Calu3 (cell line): ENCODE measurements at regions not wholly inside any gene's neighbourhood (a gene's known extent, or its start where the extent isn't known, plus 50 kb on each side); places are given as distances from the start of the nearest gene placed in this dataset.

Experiments
- BruUV-seq: library from RNA; stranded (reverse); fragments of 400-500 nt; replicated peaks from 2 replicates; lab custom pipeline; 2021; lab: Mats Ljungman, UMichigan
- CTCF ChIA-PET: fragments of 300-600 bp; sonication (Branson Sonifier 250); formaldehyde crosslinking; loops from one replicate; lab custom pipeline; 2022; ENCODE audit warnings: antibody characterized with exemption; lab: Charles Lee
- DNase-seq: peaks from one replicate; pipeline ENCODE4 v3.0.0; 2022
- H3K27ac Mint-ChIP-seq: one replicate; pipeline ENCODE4 v1.8.0; 2022; ENCODE audit warnings: mixed read lengths; ENCODE audit not compliant: unreplicated experiment
- H3K27me3 Mint-ChIP-seq: one replicate; pipeline ENCODE4 v1.8.0; 2022; ENCODE audit warnings: mixed read lengths; ENCODE audit not compliant: unreplicated experiment
- H3K36me3 Mint-ChIP-seq: one replicate; pipeline ENCODE4 v1.8.0; 2022; ENCODE audit warnings: mild to moderate bottlenecking, moderate library complexity, mixed read lengths; ENCODE audit not compliant: insufficient read depth, unreplicated experiment
- H3K4me1 Mint-ChIP-seq: one replicate; pipeline ENCODE4 v1.8.0; 2022; ENCODE audit warnings: mild to moderate bottlenecking, low read depth, mixed read lengths; ENCODE audit not compliant: unreplicated experiment
- H3K4me3 Mint-ChIP-seq: one replicate; pipeline ENCODE4 v1.8.0; 2022; ENCODE audit warnings: mild to moderate bottlenecking, low read depth, moderate library complexity, mixed read lengths; ENCODE audit not compliant: unreplicated experiment
- H3K9me3 Mint-ChIP-seq: one replicate; pipeline ENCODE4 v1.8.0; 2022; ENCODE audit warnings: low read depth, mixed read lengths; ENCODE audit not compliant: unreplicated experiment
- intact Hi-C: fragments of 100-400 bp; cut with micrococcal nuclease; formaldehyde crosslinking; loops from one replicate; pipeline ENCODE4 v1.10.0; 2022; ENCODE audit not compliant: unreplicated experiment
- TF ChIP-seq, protein P1 (sequence below): fragments of 200-600 bp; IDR thresholded peaks from one replicate; pipeline ENCODE4 v1.8.0; 2022; ENCODE audit warnings: antibody characterized with exemption; ENCODE audit not compliant: unreplicated experiment

DNA sequence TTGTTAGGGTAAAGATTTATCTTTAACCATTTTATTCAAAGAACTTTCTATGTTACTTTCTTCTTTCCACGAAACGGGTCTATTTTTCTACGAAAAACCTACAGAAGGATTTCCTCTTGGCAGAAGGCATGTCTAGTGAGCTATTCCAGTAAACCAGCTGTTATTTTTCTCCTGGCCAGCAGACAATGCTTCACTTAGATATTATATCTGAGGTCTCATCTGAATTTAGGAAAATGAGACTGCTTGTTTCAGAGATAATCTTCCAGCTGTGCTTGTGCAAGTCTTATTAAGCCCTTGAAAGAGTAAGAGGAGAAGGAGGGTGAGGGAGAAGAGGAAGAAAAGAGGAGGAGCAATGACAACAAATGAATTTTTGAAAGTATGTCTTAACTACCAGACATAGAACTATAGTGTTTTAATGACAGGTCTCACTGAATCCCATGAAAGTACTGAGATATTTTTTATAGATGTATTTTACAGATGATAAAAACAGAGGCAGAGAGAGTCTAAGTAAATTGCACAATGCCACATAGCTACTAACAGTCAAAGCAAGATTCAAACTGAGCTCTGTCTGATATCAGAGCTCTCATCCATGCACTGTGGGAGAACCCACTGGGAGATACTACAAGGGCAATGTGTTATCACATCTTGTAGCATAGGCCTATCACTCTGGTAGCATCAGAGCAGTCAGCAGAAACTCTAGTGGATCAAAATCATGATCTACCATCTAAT is 54.6 kb upstream of the SAMSN1 start:
- CTCF ChIA-PET, result no interaction called here
- DNase-seq, result no peak
- no peaks in the 10 kb centered on the region for H3K36me3 Mint-ChIP-seq
- H3K4me3 Mint-ChIP-seq, result no peak overlapping the region
- intact Hi-C loops, result loop anchor here (10.0 kb wide), 1 partner anchor 126 kb away; no protein-coding TSS in a partner anchor
- H3K27ac Mint-ChIP-seq, result no peak overlapping the region
- BruUV-seq, result no TSS peak
- TF ChIP-seq, protein P1, sequence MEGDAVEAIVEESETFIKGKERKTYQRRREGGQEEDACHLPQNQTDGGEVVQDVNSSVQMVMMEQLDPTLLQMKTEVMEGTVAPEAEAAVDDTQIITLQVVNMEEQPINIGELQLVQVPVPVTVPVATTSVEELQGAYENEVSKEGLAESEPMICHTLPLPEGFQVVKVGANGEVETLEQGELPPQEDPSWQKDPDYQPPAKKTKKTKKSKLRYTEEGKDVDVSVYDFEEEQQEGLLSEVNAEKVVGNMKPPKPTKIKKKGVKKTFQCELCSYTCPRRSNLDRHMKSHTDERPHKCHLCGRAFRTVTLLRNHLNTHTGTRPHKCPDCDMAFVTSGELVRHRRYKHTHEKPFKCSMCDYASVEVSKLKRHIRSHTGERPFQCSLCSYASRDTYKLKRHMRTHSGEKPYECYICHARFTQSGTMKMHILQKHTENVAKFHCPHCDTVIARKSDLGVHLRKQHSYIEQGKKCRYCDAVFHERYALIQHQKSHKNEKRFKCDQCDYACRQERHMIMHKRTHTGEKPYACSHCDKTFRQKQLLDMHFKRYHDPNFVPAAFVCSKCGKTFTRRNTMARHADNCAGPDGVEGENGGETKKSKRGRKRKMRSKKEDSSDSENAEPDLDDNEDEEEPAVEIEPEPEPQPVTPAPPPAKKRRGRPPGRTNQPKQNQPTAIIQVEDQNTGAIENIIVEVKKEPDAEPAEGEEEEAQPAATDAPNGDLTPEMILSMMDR, result no peak
- no peaks in the 10 kb centered on the region for H3K9me3 Mint-ChIP-seq
- peaks cover 14% of the 10 kb centered on the region for H3K4me1 Mint-ChIP-seq
- no peaks in the 10 kb centered on the region for H3K27me3 Mint-ChIP-seq

- TF ChIP-seq, protein P1, result no peak
- CTCF ChIA-PET, result no interaction called here
- no peak for DNase-seq
- H3K4me1 Mint-ChIP-seq, result peaks cover 17% of the 10 kb centered on the region
- no peaks in the 10 kb centered on the region for H3K36me3 Mint-ChIP-seq
- H3K4me3 Mint-ChIP-seq, result no peak overlapping the region
- BruUV-seq, result no TSS peak
- no peak overlapping the region for H3K27ac Mint-ChIP-seq
- no peaks in the 10 kb centered on the region for H3K27me3 Mint-ChIP-seq
- intact Hi-C loops, result no loop called here
- H3K9me3 Mint-ChIP-seq, result peaks cover 2% of the 10 kb centered on the region
These were observed 52.0 kb upstream of the SAMSN1 start for GRCh38 chr21:14598065-14598464.
